Kidney glomerular epithelial cell (primary cell): ENCODE measurements at regions not wholly inside any gene's neighbourhood (a gene's known extent, or its start where the extent isn't known, plus 50 kb on each side); places are given as distances from the start of the nearest gene placed in this dataset.
A peak's percentile ranks its signal among the peaks of the same experiment; 100 is the strongest.
"Not testable (repeated sequence)": the region's sequence is repeated elsewhere in the genome, so short reads cannot be mapped to it uniquely, and the experiment has no call there.

Source experiments
- DNase-seq: peaks from one replicate; lab custom pipeline; 2025; lab: John Stamatoyannopoulos, UW

GRCh38 chr6:14290772-14291330 is 173.3 kb downstream of the CD83 start:
- no peak for DNase-seq

DNA sequence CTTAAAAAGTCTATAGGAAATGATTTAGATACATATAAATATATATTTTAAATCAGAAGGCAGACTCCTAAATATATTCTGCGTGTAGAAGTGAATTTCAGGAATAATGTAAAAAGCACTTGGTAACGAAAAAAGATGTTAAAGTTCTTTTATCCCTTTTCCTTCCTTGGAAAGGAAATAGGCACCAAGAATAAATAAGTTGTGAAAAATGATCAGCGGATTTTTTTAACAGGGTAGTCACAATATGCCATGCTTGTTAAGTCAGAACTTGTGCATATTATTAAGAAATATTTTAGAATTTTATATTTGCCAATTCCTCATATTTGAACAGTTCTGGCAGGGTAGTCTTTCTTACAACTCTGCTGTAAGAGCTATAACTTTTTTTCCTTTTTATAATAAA is 173.8 kb downstream of the CD83 start:
- DNase-seq, result no peak

DNA sequence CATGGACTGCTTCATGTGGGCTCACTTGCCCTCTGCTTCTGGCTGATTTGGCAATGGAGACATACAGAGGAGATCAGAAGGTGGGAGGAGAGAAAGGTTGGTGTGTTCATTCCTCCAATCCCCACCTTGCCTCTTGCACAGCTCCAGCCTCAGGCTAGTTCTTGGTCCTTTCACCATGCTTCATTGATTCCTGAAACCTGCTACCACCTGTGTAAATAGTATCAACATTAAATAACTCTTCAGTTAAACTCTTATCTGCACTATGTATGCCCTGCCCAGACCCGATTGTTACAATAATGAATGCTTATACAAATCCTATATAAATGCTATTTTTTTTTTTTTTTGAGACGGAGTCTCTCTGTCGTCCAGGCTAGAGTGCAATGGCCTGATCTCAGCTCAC is 174.5 kb downstream of the CD83 start:
- DNase-seq, result no peak

- DNase-seq, result no peak
Measured at GRCh38 chr6:14294270-14294951, 176.8 kb downstream of the CD83 start.

- not testable (repeated sequence) for DNase-seq
Measured at GRCh38 chr6:14296698-14297097, 179.1 kb downstream of the CD83 start.

DNA sequence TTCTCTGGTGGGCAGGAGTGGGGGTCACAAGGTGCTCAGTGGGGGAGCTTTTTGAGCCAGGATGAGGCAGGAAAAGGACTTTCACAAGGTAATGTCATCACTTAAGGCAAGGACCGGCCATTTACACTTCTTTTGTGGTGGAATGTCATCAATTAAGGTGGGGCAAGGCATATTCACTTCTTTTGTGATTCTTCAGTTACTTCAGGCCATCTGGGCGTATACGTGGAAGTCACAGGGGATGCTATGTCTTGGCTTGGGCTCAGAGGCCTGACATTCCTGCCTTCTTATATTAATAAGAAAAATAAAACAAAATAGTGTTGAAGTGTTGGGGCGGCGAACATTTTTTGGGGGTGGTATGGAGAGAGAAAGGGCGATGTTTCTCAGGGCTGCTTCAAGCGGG is 179.5 kb downstream of the CD83 start:
- DNase-seq, result not testable (repeated sequence)

GRCh38 chr6:14300189-14300588 is 182.6 kb downstream of the CD83 start:
- DNase-seq, result not testable (repeated sequence)

DNA sequence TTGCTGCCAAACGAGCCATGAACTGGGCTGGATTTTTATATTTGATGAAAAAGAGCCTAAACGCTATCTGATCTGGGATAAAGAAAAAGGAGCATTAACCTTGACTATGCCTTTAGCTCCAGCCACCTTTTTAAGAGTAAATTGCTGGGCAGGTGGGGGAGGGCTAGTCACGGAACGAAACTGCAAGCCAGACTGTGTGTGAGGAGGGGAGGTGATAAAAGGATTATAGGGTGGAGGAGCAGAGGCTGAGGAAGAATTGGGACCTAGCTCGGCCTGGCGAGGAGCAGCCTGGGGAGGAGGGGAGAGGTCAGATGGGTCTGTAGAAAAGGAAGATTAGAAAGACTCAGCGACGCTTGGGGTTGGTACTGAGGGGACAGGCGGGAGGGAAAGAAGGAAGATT is 183.1 kb downstream of the CD83 start:
- DNase-seq, result not testable (repeated sequence)

GRCh38 chr6:14301477-14301876 is 183.9 kb downstream of the CD83 start:
- DNase-seq, result not testable (repeated sequence)

GRCh38 chr6:14305131-14305530 is 187.6 kb downstream of the CD83 start:
- no peak for DNase-seq

DNA sequence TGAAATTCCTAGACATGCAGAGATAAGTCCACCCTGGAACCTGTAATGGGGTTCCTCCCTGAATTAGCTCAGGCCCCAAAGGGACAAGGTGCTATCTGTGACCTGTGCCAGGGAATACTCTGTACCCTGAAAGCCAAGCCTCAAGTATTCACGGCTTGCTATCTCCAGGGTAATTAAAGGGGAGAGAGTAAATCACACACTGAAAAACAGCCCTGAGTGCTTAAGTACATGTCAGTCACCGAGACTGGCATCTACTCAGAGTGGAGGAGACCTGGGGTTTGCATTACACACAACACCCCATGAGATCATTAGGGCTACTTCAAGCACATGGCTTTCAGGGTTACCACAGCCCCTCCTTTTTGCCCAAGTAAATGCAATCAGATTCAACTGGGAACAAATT is 188.1 kb downstream of the CD83 start:
- DNase-seq, result no peak

DNA sequence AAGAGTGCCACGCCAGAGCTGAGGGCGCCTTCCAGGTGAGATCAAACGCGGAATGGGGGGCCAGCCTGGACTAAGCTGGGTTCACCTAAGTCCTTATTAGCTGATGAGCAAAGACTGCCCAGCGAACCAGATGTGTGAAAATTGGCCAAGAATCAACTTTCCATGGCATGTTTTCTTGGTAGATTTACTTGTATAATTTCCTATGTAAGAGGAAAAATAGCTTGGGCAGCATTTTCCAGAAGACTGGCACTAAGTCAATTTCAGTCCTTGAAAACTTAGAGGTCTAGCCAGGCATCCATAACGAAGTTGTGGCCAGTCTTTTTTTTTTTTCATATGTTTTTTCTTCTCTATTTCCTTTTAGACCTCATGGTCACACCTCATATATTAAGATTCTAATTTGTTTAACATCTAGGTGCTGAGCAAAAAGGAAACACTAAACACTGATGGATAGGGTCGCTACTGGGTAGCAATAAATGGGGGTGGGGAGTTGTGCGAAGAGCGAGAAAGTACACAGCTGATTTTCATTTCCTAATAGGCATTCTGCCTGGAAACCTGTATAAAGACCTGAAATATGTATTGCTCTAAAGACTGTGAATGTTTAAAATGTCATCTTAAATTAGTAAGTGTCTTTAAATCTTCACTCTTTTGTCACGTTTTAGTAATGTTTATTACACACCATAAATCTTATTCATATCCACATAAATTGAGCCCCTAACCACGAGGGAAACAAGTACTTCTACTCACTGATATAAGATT is 188.8 kb downstream of the CD83 start:
- peak; percentile 24 for DNase-seq

- DNase-seq, result no peak
Measured at GRCh38 chr6:14309516-14309915, 191.9 kb downstream of the CD83 start.

GRCh38 chr6:14309951-14310445 is 192.4 kb downstream of the CD83 start:
- no peak for DNase-seq

DNA sequence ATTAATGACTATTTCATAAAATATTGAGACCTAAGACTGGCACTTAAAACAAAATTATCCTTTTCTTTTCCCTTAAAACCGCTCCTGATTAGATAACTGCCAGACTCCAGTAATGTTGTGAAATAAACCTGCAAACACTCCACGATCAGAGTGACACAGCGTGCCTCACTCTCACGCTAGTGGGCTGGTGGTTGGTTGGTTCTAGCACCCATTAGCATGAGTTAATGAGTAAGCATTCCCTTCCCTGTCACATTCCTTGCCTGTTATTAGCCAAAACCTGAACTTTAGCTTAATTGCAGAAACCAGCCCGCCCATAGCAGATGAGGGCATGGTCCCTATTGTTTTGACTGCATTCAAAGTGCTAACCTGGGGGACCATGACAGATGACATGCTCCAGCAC is 193.4 kb downstream of the CD83 start:
- peak; percentile 47 for DNase-seq

DNA sequence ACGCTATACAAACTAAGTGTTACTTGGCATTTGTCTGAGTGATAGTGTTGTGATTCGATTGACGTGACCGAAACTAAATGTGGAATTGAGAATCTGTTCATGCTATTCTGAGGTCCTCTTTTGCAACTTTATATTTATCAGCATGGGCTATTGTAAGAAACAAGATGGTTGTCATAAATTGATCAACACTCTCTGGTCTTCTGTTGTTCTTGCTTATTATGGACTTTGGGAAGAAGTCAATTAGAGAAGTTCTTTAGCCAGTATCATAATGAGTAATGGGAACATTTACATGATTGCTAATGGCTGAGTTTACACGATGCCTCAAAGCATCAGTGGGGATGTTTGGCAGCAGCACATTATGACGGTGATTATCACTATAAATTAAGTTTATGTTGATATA is 195.0 kb downstream of the CD83 start:
- DNase-seq, result no peak

GRCh38 chr6:14313248-14313647 is 195.7 kb downstream of the CD83 start:
- DNase-seq, result no peak

DNA sequence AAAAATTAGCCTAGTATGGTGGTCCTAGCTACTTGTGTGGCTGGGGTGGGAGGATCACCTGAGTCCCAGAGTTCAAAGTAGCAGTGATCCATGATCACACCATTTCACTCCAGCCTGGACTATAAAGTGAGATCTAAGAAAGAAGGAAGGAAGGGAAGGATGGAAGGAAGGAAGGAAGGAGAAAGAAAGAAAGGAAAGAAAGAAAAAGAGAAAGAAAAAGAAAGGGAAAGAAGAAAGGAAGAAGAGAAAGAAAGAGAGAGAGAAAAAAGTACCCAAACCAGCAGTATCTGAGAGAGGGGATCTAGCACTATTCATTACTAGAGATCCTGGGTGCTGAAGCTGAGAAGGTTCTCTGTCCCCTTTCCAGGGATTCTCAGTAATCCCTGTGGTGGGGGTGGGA is 197.8 kb downstream of the CD83 start:
- DNase-seq, result no peak

DNA sequence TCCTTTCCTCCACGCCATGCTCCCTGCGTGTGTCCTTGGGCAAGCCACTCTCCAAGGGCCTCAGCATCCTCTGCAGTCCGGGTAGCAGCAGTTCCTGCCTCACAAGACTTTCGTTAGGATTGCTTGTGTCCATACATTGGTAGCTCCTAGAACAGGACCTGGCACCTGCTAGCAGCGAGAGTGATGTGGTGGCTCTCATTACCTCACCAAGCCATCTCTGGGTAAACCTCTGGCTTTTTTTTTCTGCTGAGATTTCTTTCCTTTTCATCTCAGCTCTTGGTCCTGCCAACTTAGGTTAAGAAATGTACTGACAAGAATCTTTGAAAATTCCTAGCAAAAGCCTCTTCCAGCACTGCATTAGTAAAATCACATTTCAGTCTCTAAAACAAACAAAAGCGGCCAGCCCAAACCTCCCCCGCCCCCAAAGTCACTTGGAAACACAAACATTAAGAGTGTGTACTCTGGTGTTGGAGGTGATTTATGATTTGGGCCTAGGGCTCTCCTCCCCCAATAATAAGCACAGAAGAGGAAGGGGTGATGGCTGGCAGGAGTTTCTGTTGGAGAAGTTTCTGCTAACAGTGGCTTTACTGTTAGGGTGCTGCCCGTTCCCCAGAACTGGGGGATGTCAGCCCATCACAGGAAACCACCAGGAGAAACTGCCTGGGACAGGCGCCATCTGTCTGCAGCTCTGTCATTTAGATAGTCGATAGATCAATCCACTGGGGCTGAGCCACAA is 199.2 kb downstream of the CD83 start:
- DNase-seq, result no peak

DNA sequence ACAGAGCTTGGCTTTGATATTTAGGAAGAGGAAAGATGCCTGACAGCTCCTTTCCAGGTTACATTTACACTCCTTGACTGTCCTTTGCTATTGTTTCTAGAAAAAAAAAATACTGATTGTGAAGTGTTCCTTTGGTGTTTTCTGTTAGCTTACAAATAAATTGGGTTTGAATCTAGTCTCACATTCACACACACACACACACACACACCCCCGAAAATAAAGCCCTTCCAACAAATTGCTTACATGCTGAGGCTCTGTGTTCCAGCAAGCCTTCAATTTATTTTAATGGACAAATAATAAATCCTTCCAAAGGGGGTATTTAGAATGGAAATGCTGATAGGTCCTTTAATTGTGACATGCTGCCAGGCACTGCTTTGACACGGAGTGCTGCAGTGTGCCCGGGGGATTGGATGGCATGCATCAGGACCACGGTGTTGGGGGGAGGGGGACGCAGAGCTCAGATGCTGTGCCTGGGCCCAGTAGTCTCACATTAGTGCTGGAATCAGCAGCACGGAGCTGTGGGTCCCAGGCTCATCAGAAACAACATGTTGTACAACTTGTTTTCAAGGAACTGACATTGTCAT is 199.9 kb downstream of the CD83 start:
- DNase-seq, result no peak

GRCh38 chr6:14320332-14320731 is 202.8 kb downstream of the CD83 start:
- DNase-seq, result no peak
